CD14-positive monocyte (primary cell): ENCODE measurements at regions not wholly inside any gene's neighbourhood (a gene's known extent, or its start where the extent isn't known, plus 50 kb on each side); places are given as distances from the start of the nearest gene placed in this dataset.

Experiments
- DNase-seq, 3 donors: peaks; one replicate each; pipeline ENCODE4 v3.0.0-alpha.2; 2011 to 2022
- H2AFZ ChIP-seq: 2 replicates; pipeline ENCODE4 v1.6.0; 2012; ENCODE audit warnings: mild to moderate bottlenecking, low read depth, low read length, inconsistent platforms; ENCODE audit not compliant: insufficient read depth, poor library complexity, severe bottlenecking
- H3K27ac ChIP-seq, 2 donors: 1 replicate in 1 of 2; 2 replicates in 1 of 2; pipeline ENCODE4 v1.5.1; 2012 to 2013; ENCODE audit warnings: low read length in 2 of 2, control low read depth in 1 of 2, inconsistent platforms in 1 of 2, low read depth in 1 of 2, mild to moderate bottlenecking in 1 of 2
- H3K27me3 ChIP-seq, 2 donors: one replicate each; pipeline versions ENCODE4 v1.6.0 to v1.6.1; 2011 to 2013; ENCODE audit warnings: low read length in 2 of 2; ENCODE audit not compliant: control insufficient read depth in 2 of 2, insufficient read depth in 2 of 2
- H3K36me3 ChIP-seq, 2 donors: replicated peaks in 1 of 2; 1 replicate in 1 of 2; 2 replicates in 1 of 2; pipeline versions ENCODE4 v1.5.1 to v1.6.1; 2012 to 2013; ENCODE audit warnings: low read length in 2 of 2, control low read depth in 1 of 2, inconsistent platforms in 1 of 2, mild to moderate bottlenecking in 1 of 2; ENCODE audit not compliant: insufficient read depth in 2 of 2, control insufficient read depth in 1 of 2
- H3K4me1 ChIP-seq, 2 donors: 1 replicate in 1 of 2; 2 replicates in 1 of 2; pipeline versions ENCODE4 v1.5.1 to v1.6.1; 2012 to 2013; ENCODE audit warnings: low read length in 2 of 2, control low read depth in 1 of 2, inconsistent platforms in 1 of 2, mild to moderate bottlenecking in 1 of 2, moderate library complexity in 1 of 2; ENCODE audit not compliant: insufficient read depth in 2 of 2, control insufficient read depth in 1 of 2
- H3K4me2 ChIP-seq: replicated peaks from 2 replicates; pipeline ENCODE3; 2012; ENCODE audit warnings: low read length, moderate library complexity, mild to moderate bottlenecking; ENCODE audit not compliant: poor library complexity, severe bottlenecking; ENCODE audit errors: extremely low read depth
- H3K4me3 ChIP-seq, 3 experiments: fragments of 200-600 bp in 1 of 3; sonication (generic) in 1 of 3; replicated peaks in 1 of 3; 1 replicate in 2 of 3; 2 replicates in 1 of 3; pipeline ENCODE4 v1.5.1; 2011 to 2013; ENCODE audit warnings: low read length in 3 of 3, mild to moderate bottlenecking in 3 of 3, control low read depth in 2 of 3, low read depth in 2 of 3, inconsistent platforms in 1 of 3, moderate library complexity in 1 of 3
- H3K79me2 ChIP-seq: 2 replicates; pipeline ENCODE4 v1.6.0; 2012; ENCODE audit warnings: mild to moderate bottlenecking, control low read depth, inconsistent platforms, low read length, moderate library complexity; ENCODE audit not compliant: insufficient read depth
- H3K9ac ChIP-seq: 2 replicates; pipeline ENCODE4 v1.6.0; 2017; ENCODE audit warnings: low read length, mild to moderate bottlenecking; ENCODE audit not compliant: insufficient read depth, poor library complexity, severe bottlenecking
- H3K9me3 ChIP-seq, 2 donors: replicated peaks in 1 of 2; 1 replicate in 1 of 2; 2 replicates in 1 of 2; pipeline versions ENCODE4 v1.5.1 to v1.6.1; 2012 to 2013; ENCODE audit warnings: low read length in 2 of 2, control low read depth in 1 of 2; ENCODE audit not compliant: control insufficient read depth in 1 of 2, insufficient read depth in 1 of 2
- H4K20me1 ChIP-seq: 2 replicates; pipeline ENCODE4 v1.6.0; 2012; ENCODE audit warnings: mild to moderate bottlenecking, low read length, control low read depth, moderate library complexity; ENCODE audit not compliant: insufficient read depth
- H3K27ac Mint-ChIP-seq, 7 donors: one replicate each; pipeline ENCODE4 v1.8.0; 2020; ENCODE audit warnings: mild to moderate bottlenecking in 7 of 7, mixed read lengths in 7 of 7, moderate library complexity in 6 of 7, inconsistent platforms in 2 of 7
- H3K27me3 Mint-ChIP-seq, 3 donors: one replicate each; pipeline ENCODE4 v1.8.0; 2021 to 2022; ENCODE audit warnings: low read depth in 3 of 3, mild to moderate bottlenecking in 3 of 3, mixed read lengths in 3 of 3, moderate library complexity in 3 of 3, inconsistent platforms in 1 of 3
- H3K36me3 Mint-ChIP-seq, 2 donors: one replicate each; pipeline ENCODE4 v1.8.0; 2020; ENCODE audit warnings: mixed read lengths in 2 of 2, inconsistent platforms in 1 of 2, mild to moderate bottlenecking in 1 of 2
- H3K4me1 Mint-ChIP-seq: one replicate; pipeline ENCODE4 v1.8.0; 2020; ENCODE audit warnings: mild to moderate bottlenecking, mixed read lengths
- H3K4me3 Mint-ChIP-seq, 2 donors: one replicate each; pipeline ENCODE4 v1.8.0; 2020; ENCODE audit warnings: mild to moderate bottlenecking in 2 of 2, mixed read lengths in 2 of 2, moderate library complexity in 1 of 2
- H3K9me3 Mint-ChIP-seq, 7 donors: one replicate each; pipeline ENCODE4 v1.8.0; 2020 to 2022; ENCODE audit warnings: mixed read lengths in 7 of 7, mild to moderate bottlenecking in 6 of 7, moderate library complexity in 6 of 7, inconsistent platforms in 2 of 7
- WGBS: methylation state at CpG from one replicate; pipeline ENCODE4 v1.1.5; 2013; ENCODE audit warnings: missing lambda C conversion rate; ENCODE audit not compliant: insufficient coverage; 5-methylcytosine and 5-hydroxymethylcytosine counted together
- intact Hi-C, 2 donors: fragments of 100-400 bp; cut with micrococcal nuclease; formaldehyde crosslinking; loops; one replicate each; pipeline versions ENCODE4 v1.15.0 to v1.15.1; 2023
- TF ChIP-seq, protein P1 (sequence below): fragments of 200-600 bp; IDR thresholded peaks from one replicate; pipeline ENCODE4 v1.8.0; 2022; ENCODE audit warnings: antibody characterized with exemption, mild to moderate bottlenecking

GRCh38 chr15:94042180-94042928, 189.0 kb upstream of the MCTP2 start:
- Mint-ChIP-seq H3K4me1 (no peaks in the 10 kb centered on the region), H3K36me3 (no peaks in the 10 kb centered on the region), H3K9me3 (peaks cover 2 to 18% (median 6%) of the 10 kb centered on the region in 7 donors), H3K27me3 (peaks cover 0 to 3% (median 1%) of the 10 kb centered on the region in 3 donors), H3K4me3 (no peak overlapping the region), H3K27ac (no peak overlapping the region)
- H3K27me3 ChIP-seq = no peaks in the 10 kb centered on the region
- no peaks in the 10 kb centered on the region for H3K36me3 ChIP-seq
- H3K27ac ChIP-seq = no peak overlapping the region
- TF ChIP-seq, protein P1, sequence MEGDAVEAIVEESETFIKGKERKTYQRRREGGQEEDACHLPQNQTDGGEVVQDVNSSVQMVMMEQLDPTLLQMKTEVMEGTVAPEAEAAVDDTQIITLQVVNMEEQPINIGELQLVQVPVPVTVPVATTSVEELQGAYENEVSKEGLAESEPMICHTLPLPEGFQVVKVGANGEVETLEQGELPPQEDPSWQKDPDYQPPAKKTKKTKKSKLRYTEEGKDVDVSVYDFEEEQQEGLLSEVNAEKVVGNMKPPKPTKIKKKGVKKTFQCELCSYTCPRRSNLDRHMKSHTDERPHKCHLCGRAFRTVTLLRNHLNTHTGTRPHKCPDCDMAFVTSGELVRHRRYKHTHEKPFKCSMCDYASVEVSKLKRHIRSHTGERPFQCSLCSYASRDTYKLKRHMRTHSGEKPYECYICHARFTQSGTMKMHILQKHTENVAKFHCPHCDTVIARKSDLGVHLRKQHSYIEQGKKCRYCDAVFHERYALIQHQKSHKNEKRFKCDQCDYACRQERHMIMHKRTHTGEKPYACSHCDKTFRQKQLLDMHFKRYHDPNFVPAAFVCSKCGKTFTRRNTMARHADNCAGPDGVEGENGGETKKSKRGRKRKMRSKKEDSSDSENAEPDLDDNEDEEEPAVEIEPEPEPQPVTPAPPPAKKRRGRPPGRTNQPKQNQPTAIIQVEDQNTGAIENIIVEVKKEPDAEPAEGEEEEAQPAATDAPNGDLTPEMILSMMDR = no peak
- no peak overlapping the region for H2AFZ ChIP-seq
- WGBS = 82% methylated on average over 7 of the region's 9 CpGs
- no peaks in the 10 kb centered on the region for H4K20me1 ChIP-seq
- no peaks in the 10 kb centered on the region for H3K79me2 ChIP-seq
- no peak overlapping the region for H3K4me2 ChIP-seq
- intact Hi-C loops = no loop called here
- H3K9ac ChIP-seq = no peak overlapping the region
- no peak for DNase-seq
- no peaks in the 10 kb centered on the region for H3K4me1 ChIP-seq
- no peak overlapping the region for H3K4me3 ChIP-seq
- peaks cover 0 to 10% of the 10 kb centered on the region in 2 donors for H3K9me3 ChIP-seq

DNA sequence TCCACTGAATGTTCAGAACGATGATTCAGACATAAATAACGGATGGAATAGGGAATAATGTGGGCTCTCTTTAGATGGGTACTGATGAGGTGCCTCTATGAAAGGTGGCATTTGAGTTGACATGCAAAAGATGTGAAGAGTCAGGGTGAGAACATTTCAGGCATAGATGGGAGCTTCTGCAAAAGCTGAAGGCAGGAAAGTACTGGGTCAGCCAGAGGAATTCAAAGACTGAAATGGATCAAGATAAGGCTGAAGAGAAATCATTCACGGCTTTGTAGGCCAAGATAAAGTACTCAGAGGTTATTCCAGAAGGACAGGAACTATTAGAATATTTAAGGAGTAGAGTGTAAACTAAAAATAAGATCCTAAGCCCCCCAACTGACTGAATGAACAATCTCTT, 189.6 kb upstream of the MCTP2 start:
- H3K36me3 ChIP-seq = no peaks in the 10 kb centered on the region
- no peak for DNase-seq
- no peaks in the 10 kb centered on the region for H3K4me1 Mint-ChIP-seq
- no peak overlapping the region for H3K9ac ChIP-seq
- TF ChIP-seq, protein P1 = no peak
- no peaks in the 10 kb centered on the region for H3K36me3 Mint-ChIP-seq
- intact Hi-C loops = no loop called here
- no peaks in the 10 kb centered on the region for H3K4me1 ChIP-seq
- H3K27ac Mint-ChIP-seq = no peak overlapping the region
- H3K4me2 ChIP-seq = no peak overlapping the region
- no peak overlapping the region for H3K4me3 ChIP-seq
- H3K79me2 ChIP-seq = no peaks in the 10 kb centered on the region
- H3K9me3 Mint-ChIP-seq = peaks cover 2 to 18% (median 6%) of the 10 kb centered on the region in 7 donors
- H4K20me1 ChIP-seq = no peaks in the 10 kb centered on the region
- H3K27me3 ChIP-seq = no peaks in the 10 kb centered on the region
- no peak overlapping the region for H2AFZ ChIP-seq
- H3K4me3 Mint-ChIP-seq = no peak overlapping the region
- H3K27ac ChIP-seq = no peak overlapping the region
- H3K9me3 ChIP-seq = peaks cover 0 to 10% of the 10 kb centered on the region in 2 donors
- WGBS = 100% methylated on average over 3 of the region's 3 CpGs
- peaks cover 0 to 3% (median 2%) of the 10 kb centered on the region in 3 donors for H3K27me3 Mint-ChIP-seq
